Inflammatory macrophage (primary cell): ENCODE measurements at regions not wholly inside any gene's neighbourhood (a gene's known extent, or its start where the extent isn't known, plus 50 kb on each side); places are given as distances from the start of the nearest gene placed in this dataset.

Experiments
- DNase-seq, 2 donors: peaks; one replicate each; pipeline ENCODE4 v3.0.0-alpha.2; 2020 to 2022

GRCh38 chr5:142433526-142434321, 108.9 kb upstream of the SPRY4 start:
- no peak for DNase-seq

GRCh38 chr5:142432961-142433360, 108.1 kb upstream of the SPRY4 start:
- DNase-seq = no peak

- no peak for DNase-seq
These were observed 107.6 kb upstream of the SPRY4 start for GRCh38 chr5:142432369-142432863.

- DNase-seq = no peak
These were observed 104.1 kb upstream of the SPRY4 start for GRCh38 chr5:142428773-142429473.

- no peak for DNase-seq
These were observed 103.4 kb upstream of the SPRY4 start for GRCh38 chr5:142428036-142428772.

GRCh38 chr5:142427529-142427928, 102.7 kb upstream of the SPRY4 start:
- DNase-seq = no peak

- no peak for DNase-seq
These were observed 102.2 kb upstream of the SPRY4 start for GRCh38 chr5:142427015-142427364.

- no peak for DNase-seq
These were observed 101.6 kb upstream of the SPRY4 start for GRCh38 chr5:142426129-142427014.

GRCh38 chr5:142425286-142426065, 100.7 kb upstream of the SPRY4 start:
- DNase-seq = no peak

- DNase-seq = no peak
These were observed 97.6 kb upstream of the SPRY4 start for GRCh38 chr5:142422429-142422828.

- DNase-seq = no peak
These were observed 97.0 kb upstream of the SPRY4 start for GRCh38 chr5:142421621-142422397.

GRCh38 chr5:142421228-142421617, 96.4 kb upstream of the SPRY4 start:
- DNase-seq = no peak

GRCh38 chr5:142420561-142421227, 95.9 kb upstream of the SPRY4 start:
- DNase-seq = no peak

GRCh38 chr5:142412581-142412980, 87.8 kb upstream of the SPRY4 start:
- DNase-seq = peak in 1 of 2 donors; percentile 28

GRCh38 chr5:142411656-142412425, 87.0 kb upstream of the SPRY4 start:
- DNase-seq = no peak

GRCh38 chr5:142411103-142411502, 86.3 kb upstream of the SPRY4 start:
- no peak for DNase-seq

- DNase-seq = no peak
These were observed 84.2 kb upstream of the SPRY4 start for GRCh38 chr5:142408981-142409481.

- no peak for DNase-seq
These were observed 83.7 kb upstream of the SPRY4 start for GRCh38 chr5:142408536-142408935.

- DNase-seq = no peak
These were observed 81.1 kb upstream of the SPRY4 start for GRCh38 chr5:142405814-142406395.
